ENCODE measurements at regions not wholly inside any gene's neighbourhood (a gene's known extent, or its start where the extent isn't known, plus 50 kb on each side); places are given as distances from the start of the nearest gene placed in this dataset.

DNA sequence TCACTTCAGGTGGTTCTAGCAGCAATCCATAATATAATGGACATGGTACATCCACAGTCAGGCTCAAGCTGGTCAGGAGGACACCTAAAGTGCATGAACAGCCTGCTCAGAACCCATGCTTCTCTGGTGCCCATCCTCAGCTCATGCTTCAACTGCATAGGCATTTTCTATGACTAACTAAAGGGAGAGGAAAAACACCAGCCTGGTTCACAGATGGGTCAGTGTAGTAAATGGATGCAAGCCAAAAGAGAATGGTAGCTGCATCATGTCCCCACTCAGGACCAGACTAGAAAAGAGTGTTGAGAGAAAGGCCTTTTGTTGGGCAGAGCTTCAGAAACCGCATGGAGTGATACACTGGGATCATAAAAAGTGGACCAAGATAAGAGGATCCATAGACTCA is 556.6 kb downstream of the TLE1 start:
- TF ChIP-seq EZH2 (optimal IDR thresholded peaks at IDR 0.05; ENCODE audit: low read depth, low read length): no peak
- TF ChIP-seq, protein P1, sequence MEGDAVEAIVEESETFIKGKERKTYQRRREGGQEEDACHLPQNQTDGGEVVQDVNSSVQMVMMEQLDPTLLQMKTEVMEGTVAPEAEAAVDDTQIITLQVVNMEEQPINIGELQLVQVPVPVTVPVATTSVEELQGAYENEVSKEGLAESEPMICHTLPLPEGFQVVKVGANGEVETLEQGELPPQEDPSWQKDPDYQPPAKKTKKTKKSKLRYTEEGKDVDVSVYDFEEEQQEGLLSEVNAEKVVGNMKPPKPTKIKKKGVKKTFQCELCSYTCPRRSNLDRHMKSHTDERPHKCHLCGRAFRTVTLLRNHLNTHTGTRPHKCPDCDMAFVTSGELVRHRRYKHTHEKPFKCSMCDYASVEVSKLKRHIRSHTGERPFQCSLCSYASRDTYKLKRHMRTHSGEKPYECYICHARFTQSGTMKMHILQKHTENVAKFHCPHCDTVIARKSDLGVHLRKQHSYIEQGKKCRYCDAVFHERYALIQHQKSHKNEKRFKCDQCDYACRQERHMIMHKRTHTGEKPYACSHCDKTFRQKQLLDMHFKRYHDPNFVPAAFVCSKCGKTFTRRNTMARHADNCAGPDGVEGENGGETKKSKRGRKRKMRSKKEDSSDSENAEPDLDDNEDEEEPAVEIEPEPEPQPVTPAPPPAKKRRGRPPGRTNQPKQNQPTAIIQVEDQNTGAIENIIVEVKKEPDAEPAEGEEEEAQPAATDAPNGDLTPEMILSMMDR (IDR thresholded peaks at IDR 0.05; ENCODE audit: low read length): no peak
- no peak for TF ChIP-seq EZH2phosphoT487 (IDR thresholded peaks at IDR 0.05; ENCODE audit: low read length)
- no peak overlapping the region for H3K9ac ChIP-seq (ENCODE audit: low read length)
- no peak overlapping the region for H3K4me2 ChIP-seq (ENCODE audit: low read depth, low read length)
- H3K9me3 ChIP-seq (replicated peaks; ENCODE audit: insufficient read depth, low read length): no peaks in the 10 kb centered on the region
- H3F3A ChIP-seq (ENCODE audit: insufficient read depth, low read length): no peaks in the 10 kb centered on the region
- no peaks in the 10 kb centered on the region for H3K4me1 ChIP-seq (ENCODE audit: low read length)
- H2AFZ ChIP-seq (ENCODE audit: low read length): no peak overlapping the region
- H4K20me1 ChIP-seq (ENCODE audit: insufficient read depth, low read length): no peaks in the 10 kb centered on the region
- no peak overlapping the region for H3K4me3 ChIP-seq (ENCODE audit: low read length)
- no peak for DNase-seq
- no peaks in the 10 kb centered on the region for H3K27me3 ChIP-seq (replicated peaks; ENCODE audit: insufficient read depth, low read length)
- no peaks in the 10 kb centered on the region for H3K79me2 ChIP-seq (ENCODE audit: low read length)
- no peak overlapping the region for H3K27ac ChIP-seq (ENCODE audit: low read length)
- no peaks in the 10 kb centered on the region for H3K9me2 ChIP-seq (replicated peaks; ENCODE audit: insufficient read depth, low read length)
- H3K36me3 ChIP-seq (replicated peaks; ENCODE audit: insufficient read depth, low read length): no peaks in the 10 kb centered on the region

DNA sequence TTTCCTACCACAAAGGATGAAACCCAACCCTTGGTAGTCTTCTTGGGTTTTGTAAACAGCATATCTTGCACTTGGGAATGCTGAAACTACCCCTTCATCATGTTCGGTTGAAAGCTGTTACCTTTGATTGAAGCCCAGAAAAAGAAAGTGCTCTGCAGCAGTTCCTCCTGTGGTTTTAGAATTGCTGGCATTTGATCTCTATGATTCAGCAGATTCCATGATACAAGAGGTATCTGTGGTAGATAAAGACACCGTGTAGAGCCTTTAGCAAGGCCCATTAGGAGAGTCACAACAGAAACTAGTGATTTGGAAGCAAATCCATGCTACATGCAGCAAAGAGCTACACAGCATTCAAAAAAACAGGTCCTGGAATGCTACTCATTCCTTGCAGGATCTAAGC is 557.0 kb downstream of the TLE1 start:
- Histone ChIP-seq H3K36me3 (replicated peaks; ENCODE audit: insufficient read depth, low read length) (no peaks in the 10 kb centered on the region), H3K9me2 (replicated peaks; ENCODE audit: insufficient read depth, low read length) (no peaks in the 10 kb centered on the region), H3K4me3 (ENCODE audit: low read length) (no peak overlapping the region), H3K4me2 (ENCODE audit: low read depth, low read length) (no peak overlapping the region), H3K27ac (ENCODE audit: low read length) (no peak overlapping the region), H3F3A (ENCODE audit: insufficient read depth, low read length) (no peaks in the 10 kb centered on the region), H3K9me3 (replicated peaks; ENCODE audit: insufficient read depth, low read length) (no peaks in the 10 kb centered on the region), H3K4me1 (ENCODE audit: low read length) (no peaks in the 10 kb centered on the region), H3K27me3 (replicated peaks; ENCODE audit: insufficient read depth, low read length) (no peaks in the 10 kb centered on the region), H3K79me2 (ENCODE audit: low read length) (no peaks in the 10 kb centered on the region), H2AFZ (ENCODE audit: low read length) (no peak overlapping the region), H3K9ac (ENCODE audit: low read length) (no peak overlapping the region; the same call in 1 of the 2 replicates), H4K20me1 (ENCODE audit: insufficient read depth, low read length) (no peaks in the 10 kb centered on the region)
- DNase-seq: peak; percentile 48
- TF ChIP-seq EZH2phosphoT487 (IDR thresholded peaks at IDR 0.05; ENCODE audit: low read length) (no peak), EZH2 (optimal IDR thresholded peaks at IDR 0.05; ENCODE audit: low read depth, low read length) (no peak)
- TF ChIP-seq, protein P1 (IDR thresholded peaks at IDR 0.05; ENCODE audit: low read length): no peak

DNA sequence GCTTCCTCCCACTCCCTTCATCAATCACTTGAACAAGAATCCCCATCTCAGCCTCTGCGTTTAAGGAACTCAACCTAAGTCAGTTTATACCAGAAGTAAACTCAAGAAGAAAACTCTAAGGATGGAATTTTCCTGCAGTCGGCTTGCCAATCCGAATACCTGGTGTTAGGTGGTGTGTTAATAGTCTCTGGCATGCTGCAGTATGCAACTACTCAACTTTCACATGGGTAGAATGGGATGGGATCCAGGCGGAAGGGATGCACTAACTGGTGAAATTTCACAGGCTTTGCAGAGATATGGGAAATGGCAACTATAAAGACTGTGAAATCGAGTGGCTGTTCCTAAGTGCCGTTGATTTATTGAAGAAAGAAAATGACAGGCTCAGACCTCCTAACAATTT is 560.6 kb downstream of the TLE1 start:
- no peak overlapping the region for H3K27ac ChIP-seq (ENCODE audit: low read length)
- TF ChIP-seq EZH2 (optimal IDR thresholded peaks at IDR 0.05; ENCODE audit: low read depth, low read length) (no peak), EZH2phosphoT487 (IDR thresholded peaks at IDR 0.05; ENCODE audit: low read length) (no peak)
- TF ChIP-seq, protein P1 (IDR thresholded peaks at IDR 0.05; ENCODE audit: low read length): no peak
- H3K9me3 ChIP-seq (replicated peaks; ENCODE audit: insufficient read depth, low read length): no peaks in the 10 kb centered on the region
- H3K27me3 ChIP-seq (replicated peaks; ENCODE audit: insufficient read depth, low read length): no peaks in the 10 kb centered on the region
- no peaks in the 10 kb centered on the region for H3K79me2 ChIP-seq (ENCODE audit: low read length)
- H3K9me2 ChIP-seq (replicated peaks; ENCODE audit: insufficient read depth, low read length): no peaks in the 10 kb centered on the region
- no peaks in the 10 kb centered on the region for H3K36me3 ChIP-seq (replicated peaks; ENCODE audit: insufficient read depth, low read length)
- no peak overlapping the region for H3K4me3 ChIP-seq (ENCODE audit: low read length)
- H2AFZ ChIP-seq (ENCODE audit: low read length): no peak overlapping the region
- H4K20me1 ChIP-seq (ENCODE audit: insufficient read depth, low read length): no peaks in the 10 kb centered on the region
- no peak overlapping the region for H3K4me2 ChIP-seq (ENCODE audit: low read depth, low read length)
- no peaks in the 10 kb centered on the region for H3F3A ChIP-seq (ENCODE audit: insufficient read depth, low read length)
- H3K9ac ChIP-seq (ENCODE audit: low read length): no peak overlapping the region
- no peaks in the 10 kb centered on the region for H3K4me1 ChIP-seq (ENCODE audit: low read length)
- no peak for DNase-seq
